ENCODE measurements at regions not wholly inside any gene's neighbourhood (a gene's known extent, or its start where the extent isn't known, plus 50 kb on each side); places are given as distances from the start of the nearest gene placed in this dataset.
A peak's percentile ranks its signal among the peaks of the same experiment; 100 is the strongest.

DNA sequence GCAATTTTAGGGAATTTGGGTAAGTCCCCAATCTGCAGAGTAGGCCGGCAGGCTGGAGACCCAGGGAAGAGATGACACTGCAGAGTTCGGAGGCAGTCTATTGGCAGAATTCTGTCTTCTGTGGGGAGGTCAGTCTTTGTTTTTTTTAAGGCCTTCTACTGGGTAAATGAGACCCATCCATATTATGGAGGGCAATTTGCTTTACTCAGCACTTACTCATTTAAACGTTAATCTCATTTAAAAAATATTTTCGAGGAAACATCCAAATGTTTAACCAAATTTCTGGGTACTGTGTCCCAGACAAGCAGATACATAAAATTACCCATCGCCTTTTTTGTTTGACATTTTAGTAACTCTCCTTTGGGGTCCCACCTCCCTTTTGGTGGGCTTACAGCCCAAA is 139.5 kb downstream of the IRS1 start:
- TF ChIP-seq, protein P1, sequence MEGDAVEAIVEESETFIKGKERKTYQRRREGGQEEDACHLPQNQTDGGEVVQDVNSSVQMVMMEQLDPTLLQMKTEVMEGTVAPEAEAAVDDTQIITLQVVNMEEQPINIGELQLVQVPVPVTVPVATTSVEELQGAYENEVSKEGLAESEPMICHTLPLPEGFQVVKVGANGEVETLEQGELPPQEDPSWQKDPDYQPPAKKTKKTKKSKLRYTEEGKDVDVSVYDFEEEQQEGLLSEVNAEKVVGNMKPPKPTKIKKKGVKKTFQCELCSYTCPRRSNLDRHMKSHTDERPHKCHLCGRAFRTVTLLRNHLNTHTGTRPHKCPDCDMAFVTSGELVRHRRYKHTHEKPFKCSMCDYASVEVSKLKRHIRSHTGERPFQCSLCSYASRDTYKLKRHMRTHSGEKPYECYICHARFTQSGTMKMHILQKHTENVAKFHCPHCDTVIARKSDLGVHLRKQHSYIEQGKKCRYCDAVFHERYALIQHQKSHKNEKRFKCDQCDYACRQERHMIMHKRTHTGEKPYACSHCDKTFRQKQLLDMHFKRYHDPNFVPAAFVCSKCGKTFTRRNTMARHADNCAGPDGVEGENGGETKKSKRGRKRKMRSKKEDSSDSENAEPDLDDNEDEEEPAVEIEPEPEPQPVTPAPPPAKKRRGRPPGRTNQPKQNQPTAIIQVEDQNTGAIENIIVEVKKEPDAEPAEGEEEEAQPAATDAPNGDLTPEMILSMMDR (IDR thresholded peaks at IDR 0.05), result no peak
- 72 to 80% methylated on average over 5 of the region's 5 CpGs for WGBS, 2 donors
- intact Hi-C loops (cut with DNase I), result loop anchor here in 2 of 10 donors (5.0 to 10.0 kb wide), 2 partner anchors 132 to 135 kb away; partner anchors contain the start of gene IRS1 (in 1 of the 2)
- no peak for ATAC-seq
- H3K4me1 ChIP-seq, result peaks cover 7 to 59% (median 34%) of the 10 kb centered on the region in 9 donors
- H3K27me3 ChIP-seq, result peaks cover 0 to 12% (median 0%) of the 10 kb centered on the region in 7 donors
- H3K36me3 ChIP-seq, result no peaks in the 10 kb centered on the region
- DNase-seq, result no peak
- peak overlapping the region in 8 of 10 donors; percentile 49 to 77 (median 72) for H3K27ac ChIP-seq
- H3K4me3 ChIP-seq, result no peak overlapping the region
- H3K9me3 ChIP-seq, result no peaks in the 10 kb centered on the region

DNA sequence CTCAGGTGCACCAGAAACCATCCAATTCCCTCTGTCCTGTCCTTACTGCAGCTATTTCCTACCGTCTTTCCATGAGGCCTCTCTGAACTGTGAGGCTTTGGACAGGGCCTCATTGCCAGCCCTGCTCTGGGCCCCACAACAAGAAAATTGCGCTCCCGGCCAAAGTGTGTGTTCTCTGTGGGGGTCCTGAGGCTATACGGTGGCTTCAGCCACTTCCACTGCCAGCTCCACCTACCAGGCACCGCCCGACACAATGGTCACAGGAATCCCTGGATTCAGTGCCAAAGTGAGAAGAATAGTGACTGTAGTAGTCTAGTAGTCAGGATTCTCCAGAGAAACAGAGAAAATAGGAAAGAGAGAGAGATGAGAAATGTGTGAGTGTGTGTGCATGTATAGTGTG is 140.2 kb downstream of the IRS1 start:
- no peak overlapping the region for H3K4me3 ChIP-seq
- H3K9me3 ChIP-seq, result no peaks in the 10 kb centered on the region
- DNase-seq (no peak), ATAC-seq (peak in 1 of 8 donors; percentile 10)
- intact Hi-C loops (cut with DNase I), result loop anchor here in 4 of 10 donors (5.0 to 10.0 kb wide), 3 partner anchors 65 to 135 kb away; partner anchors contain the start of gene IRS1 (in 1 of the 4)
- TF ChIP-seq, protein P1 (IDR thresholded peaks at IDR 0.05), result no peak
- peaks cover 0 to 19% (median 0%) of the 10 kb centered on the region in 7 donors for H3K27me3 ChIP-seq
- no peaks in the 10 kb centered on the region for H3K36me3 ChIP-seq
- peaks cover 7 to 55% (median 34%) of the 10 kb centered on the region in 9 donors for H3K4me1 ChIP-seq
- 65 to 68% methylated on average over 6 of the region's 6 CpGs for WGBS, 2 donors
- H3K27ac ChIP-seq, result peak overlapping the region in 8 of 10 donors; percentile 27 to 75 (median 52)

DNA sequence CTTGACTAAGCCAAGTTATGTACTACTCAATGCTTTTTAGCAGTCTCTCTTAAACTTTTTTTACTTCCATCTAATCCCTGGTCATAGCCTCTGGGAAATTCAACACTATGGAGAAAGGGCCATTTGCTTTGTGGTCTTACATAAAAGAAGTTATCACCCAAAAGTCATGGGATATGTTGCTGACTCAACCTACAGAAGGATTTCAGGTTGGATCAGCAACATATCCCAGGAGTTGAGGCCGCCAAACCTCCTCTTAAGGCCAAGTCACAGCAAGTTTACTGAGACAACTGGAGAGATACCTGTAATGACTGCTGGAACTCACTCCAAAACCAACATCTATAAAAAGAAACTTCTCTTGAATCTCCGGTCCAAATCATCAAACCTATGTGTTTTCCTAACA is 141.1 kb downstream of the IRS1 start:
- ATAC-seq (no peak), DNase-seq (no peak)
- intact Hi-C loops (cut with DNase I), result loop anchor here in 4 of 10 donors (5.0 to 10.0 kb wide), 3 partner anchors 66 to 136 kb away; partner anchors contain the start of gene IRS1 (in 1 of the 4)
- Histone ChIP-seq H3K36me3 (no peaks in the 10 kb centered on the region), H3K9me3 (no peaks in the 10 kb centered on the region), H3K4me1 (peaks cover 7 to 46% (median 32%) of the 10 kb centered on the region in 9 donors), H3K27me3 (peaks cover 0 to 20% (median 0%) of the 10 kb centered on the region in 7 donors), H3K4me3 (no peak overlapping the region), H3K27ac (peak overlapping the region in 7 of 10 donors; percentile 27 to 75 (median 55))
- TF ChIP-seq, protein P1 (IDR thresholded peaks at IDR 0.05), result no peak
- 41 to 55% methylated on average over 2 of the region's 2 CpGs for WGBS, 2 donors

DNA sequence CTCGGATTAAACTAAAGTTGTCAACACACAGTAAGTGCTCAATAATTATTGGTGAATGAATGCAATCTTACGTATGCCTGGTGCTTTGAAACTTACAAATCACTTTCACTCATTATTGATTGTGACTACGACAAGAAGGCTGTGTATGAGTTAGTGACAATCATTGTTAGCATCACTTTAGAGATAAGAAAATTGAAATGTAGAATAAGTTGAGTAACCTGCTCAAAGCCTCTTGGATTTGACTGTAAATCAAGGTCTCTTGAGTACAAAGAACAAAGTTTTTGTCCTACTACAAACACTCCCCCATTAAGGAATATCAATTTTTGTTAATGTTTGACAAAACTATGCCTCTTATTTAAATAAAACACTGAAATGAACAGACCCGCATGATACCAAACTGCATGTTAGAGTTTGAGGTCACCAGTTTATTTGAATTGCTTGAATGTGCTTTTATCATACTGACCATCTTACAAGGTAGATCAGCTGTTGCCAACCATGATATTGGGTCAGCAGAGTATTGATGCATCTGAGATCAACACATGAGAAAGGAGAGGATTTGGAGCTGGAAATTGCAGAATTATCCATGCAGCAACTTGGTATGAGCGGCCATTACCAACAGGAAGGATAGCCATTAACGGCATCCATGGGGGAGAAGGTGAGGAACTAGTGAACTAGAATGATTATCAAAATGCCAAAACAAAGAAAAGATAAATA is 142.1 kb downstream of the IRS1 start:
- Histone ChIP-seq H3K27me3 (peaks cover 0 to 26% (median 0%) of the 10 kb centered on the region in 7 donors), H3K9me3 (no peaks in the 10 kb centered on the region), H3K4me3 (no peak overlapping the region), H3K4me1 (peaks cover 7 to 50% (median 31%) of the 10 kb centered on the region in 9 donors), H3K27ac (no peak overlapping the region), H3K36me3 (no peaks in the 10 kb centered on the region)
- intact Hi-C loops (cut with DNase I), result loop anchor here in 4 of 10 donors (5.0 to 10.0 kb wide), 3 partner anchors 67 to 137 kb away; partner anchors contain the start of gene IRS1 (in 1 of the 4)
- ATAC-seq (no peak), DNase-seq (no peak)
- TF ChIP-seq, protein P1 (IDR thresholded peaks at IDR 0.05), result no peak
- WGBS, 2 donors, result 96 to 97% methylated on average over 6 of the region's 6 CpGs
